ENCODE measurements at regions not wholly inside any gene's neighbourhood (a gene's known extent, or its start where the extent isn't known, plus 50 kb on each side); places are given as distances from the start of the nearest gene placed in this dataset.

- intact Hi-C loops (cut with DNase I): no loop called here
- WGBS, 2 donors: 41 to 58% methylated on average over 5 of the region's 5 CpGs
- H3K27me3 ChIP-seq: peaks cover 0 to 20% (median 0%) of the 10 kb centered on the region in 3 donors
- no peaks in the 10 kb centered on the region for H3K9me3 ChIP-seq
- no peak overlapping the region for H3K4me3 ChIP-seq
- peaks cover 0 to 5% (median 0%) of the 10 kb centered on the region in 4 donors for H3K4me1 ChIP-seq
- TF ChIP-seq POLR2A (IDR thresholded peaks at IDR 0.05): no peak
- no peak for TF ChIP-seq POLR2AphosphoS5 (IDR thresholded peaks at IDR 0.05)
- TF ChIP-seq CTCF (IDR thresholded peaks at IDR 0.05): no peak
- TF ChIP-seq EP300 (IDR thresholded peaks at IDR 0.05): no peak
- no peak overlapping the region for H3K27ac ChIP-seq
- no peaks in the 10 kb centered on the region for H3K36me3 ChIP-seq
- no peak for DNase-seq
These were observed 63.9 kb upstream of the SORCS3 start for GRCh38 chr10:104577163-104577562.

- Histone ChIP-seq H3K4me3 (no peak overlapping the region), H3K27me3 (peaks cover 0 to 20% (median 0%) of the 10 kb centered on the region in 3 donors), H3K9me3 (no peaks in the 10 kb centered on the region), H3K4me1 (peaks cover 0 to 5% (median 0%) of the 10 kb centered on the region in 4 donors), H3K36me3 (no peaks in the 10 kb centered on the region), H3K27ac (no peak overlapping the region)
- intact Hi-C loops (cut with DNase I): no loop called here
- no peak for DNase-seq
- 56 to 64% methylated on average over 12 of the region's 12 CpGs for WGBS, 2 donors
- TF ChIP-seq CTCF (IDR thresholded peaks at IDR 0.05) (no peak), POLR2AphosphoS5 (IDR thresholded peaks at IDR 0.05) (no peak), EP300 (IDR thresholded peaks at IDR 0.05) (no peak), POLR2A (IDR thresholded peaks at IDR 0.05) (no peak)
These were observed 63.1 kb upstream of the SORCS3 start for GRCh38 chr10:104577861-104578521.

- intact Hi-C loops (cut with DNase I): no loop called here
- H3K27me3 ChIP-seq: peaks cover 0 to 20% (median 0%) of the 10 kb centered on the region in 3 donors
- no peak overlapping the region for H3K4me3 ChIP-seq
- 83 to 84% methylated on average over 7 of the region's 7 CpGs for WGBS, 2 donors
- H3K4me1 ChIP-seq: peaks cover 0 to 5% (median 0%) of the 10 kb centered on the region in 4 donors
- no peak for TF ChIP-seq EP300 (IDR thresholded peaks at IDR 0.05)
- TF ChIP-seq CTCF (IDR thresholded peaks at IDR 0.05): no peak
- TF ChIP-seq POLR2AphosphoS5 (IDR thresholded peaks at IDR 0.05): no peak
- no peak for TF ChIP-seq POLR2A (IDR thresholded peaks at IDR 0.05)
- no peaks in the 10 kb centered on the region for H3K9me3 ChIP-seq
- H3K36me3 ChIP-seq: no peaks in the 10 kb centered on the region
- H3K27ac ChIP-seq: no peak overlapping the region
- DNase-seq: no peak
These were observed 62.4 kb upstream of the SORCS3 start for GRCh38 chr10:104578671-104579070.

GRCh38 chr10:104579136-104579535 lies 62.0 kb upstream of the SORCS3 start:
- TF ChIP-seq POLR2AphosphoS5 (IDR thresholded peaks at IDR 0.05): no peak
- WGBS, 2 donors: 77 to 83% methylated on average over 6 of the region's 6 CpGs
- H3K27me3 ChIP-seq: peaks cover 0 to 20% (median 0%) of the 10 kb centered on the region in 3 donors

GRCh38 chr10:104580321-104580720 lies 60.8 kb upstream of the SORCS3 start:
- intact Hi-C loops (cut with DNase I): no loop called here
- peaks cover 0 to 5% (median 0%) of the 10 kb centered on the region in 4 donors for H3K4me1 ChIP-seq
- H3K4me3 ChIP-seq: no peak overlapping the region
- TF ChIP-seq POLR2AphosphoS5 (IDR thresholded peaks at IDR 0.05) (no peak), CTCF (IDR thresholded peaks at IDR 0.05) (no peak), POLR2A (IDR thresholded peaks at IDR 0.05) (no peak), EP300 (IDR thresholded peaks at IDR 0.05) (no peak)
- DNase-seq: no peak
- H3K36me3 ChIP-seq: no peaks in the 10 kb centered on the region
- H3K27ac ChIP-seq: no peak overlapping the region
- H3K9me3 ChIP-seq: no peaks in the 10 kb centered on the region
- WGBS, 2 donors: 70 to 72% methylated on average over 13 of the region's 13 CpGs
- H3K27me3 ChIP-seq: peaks cover 0 to 20% (median 0%) of the 10 kb centered on the region in 3 donors

More at GRCh38 chr10:104579136-104579535, 62.0 kb upstream of the SORCS3 start:
- Histone ChIP-seq H3K4me3 (no peak overlapping the region), H3K9me3 (no peaks in the 10 kb centered on the region), H3K36me3 (no peaks in the 10 kb centered on the region), H3K4me1 (peaks cover 0 to 5% (median 0%) of the 10 kb centered on the region in 4 donors), H3K27ac (no peak overlapping the region)
- no peak for DNase-seq
- intact Hi-C loops (cut with DNase I): no loop called here
